ENCODE measurements at regions not wholly inside any gene's neighbourhood (a gene's known extent, or its start where the extent isn't known, plus 50 kb on each side); places are given as distances from the start of the nearest gene placed in this dataset.

GRCh38 chr2:128640166-128640844, 321.6 kb upstream of the HS6ST1 start:
- DNase-seq: no peak

GRCh38 chr2:128640845-128641360, 322.2 kb upstream of the HS6ST1 start:
- no peak for DNase-seq

GRCh38 chr2:128641421-128642080, 322.9 kb upstream of the HS6ST1 start:
- DNase-seq: no peak

DNA sequence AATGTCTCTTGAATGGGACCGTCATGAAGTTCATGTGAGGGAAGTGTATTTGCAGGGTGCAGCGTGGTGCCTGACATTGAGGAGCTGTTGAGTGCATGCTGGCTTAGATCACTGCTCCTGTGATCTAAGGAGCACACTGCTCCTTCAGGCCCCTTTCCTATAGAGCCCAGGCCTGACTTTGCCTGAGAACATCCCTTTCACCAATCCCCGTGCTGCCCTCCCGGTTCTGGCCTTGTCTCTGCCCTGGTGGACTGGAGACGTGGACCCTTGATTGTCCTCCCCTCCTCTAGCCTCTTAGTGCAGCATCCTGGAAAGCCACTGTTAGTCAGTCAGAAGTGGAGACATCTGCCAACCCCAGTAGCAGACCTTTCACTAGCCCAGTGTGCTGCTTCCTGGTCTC, 323.6 kb upstream of the HS6ST1 start:
- DNase-seq: no peak

- DNase-seq: no peak
Observed at GRCh38 chr2:128642821-128643220, 324.2 kb upstream of the HS6ST1 start.

- no peak for DNase-seq
Observed at GRCh38 chr2:128643221-128644065, 324.8 kb upstream of the HS6ST1 start.

DNA sequence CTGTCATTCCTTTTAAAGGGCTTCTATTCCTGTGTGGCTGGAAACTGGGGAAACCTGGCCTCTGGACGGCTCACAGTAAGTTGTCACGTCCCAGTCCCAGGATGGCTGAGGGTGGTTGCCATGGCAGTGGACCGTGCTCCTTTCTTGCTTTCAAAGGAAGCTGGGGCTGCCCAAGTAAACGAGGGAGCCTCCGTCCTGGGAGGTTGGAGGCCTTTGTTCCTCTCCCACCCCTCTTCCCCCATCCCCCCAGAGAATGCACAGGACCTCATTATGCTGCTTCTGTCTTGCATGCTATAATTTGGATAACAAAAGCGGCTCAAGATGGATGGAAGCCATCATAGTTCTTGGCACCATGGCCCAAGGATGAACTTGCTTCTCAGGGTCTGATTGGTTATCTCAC, 325.5 kb upstream of the HS6ST1 start:
- DNase-seq: no peak

GRCh38 chr2:128644718-128645256, 326.1 kb upstream of the HS6ST1 start:
- no peak for DNase-seq

DNA sequence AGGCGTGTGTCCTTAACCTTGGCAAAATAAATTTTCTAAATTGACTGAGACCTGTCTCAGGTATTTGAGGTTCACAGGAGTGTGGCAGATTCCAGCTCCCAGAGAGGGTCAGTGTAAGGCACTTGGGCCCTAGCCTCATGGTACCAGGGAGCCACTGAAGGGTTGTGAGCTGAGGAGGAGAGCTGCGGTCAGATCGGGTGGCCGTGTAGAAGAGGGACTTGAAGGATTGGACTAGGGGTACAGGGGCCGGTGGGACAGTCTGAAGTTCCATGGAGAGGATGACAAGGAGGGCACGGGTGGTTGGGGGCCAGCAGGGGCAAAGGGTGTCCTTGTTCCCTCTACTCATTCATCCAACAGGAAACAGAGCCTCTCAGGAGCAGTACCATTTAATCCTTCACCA, 327.0 kb upstream of the HS6ST1 start:
- no peak for DNase-seq

DNA sequence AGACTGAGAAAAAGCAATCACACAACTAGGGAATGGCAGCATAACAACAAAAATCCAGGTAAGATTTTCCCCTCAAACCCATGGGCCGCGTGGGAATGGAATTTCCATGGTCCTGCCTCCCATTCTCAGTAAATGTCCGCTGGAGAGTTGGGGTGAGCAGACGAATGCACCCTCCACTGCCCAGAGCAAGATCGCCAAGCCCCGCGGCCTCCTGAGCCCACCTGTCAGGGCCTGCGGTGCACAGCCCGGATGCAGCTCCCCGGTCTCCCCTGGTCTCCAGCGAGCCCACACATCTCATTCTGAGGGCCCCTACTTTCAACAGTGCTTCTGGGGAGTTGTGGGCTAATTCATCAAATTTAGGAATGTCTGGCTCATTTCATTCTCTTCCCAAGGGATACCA, 327.4 kb upstream of the HS6ST1 start:
- no peak for DNase-seq

- no peak for DNase-seq
Observed at GRCh38 chr2:128646691-128647090, 328.0 kb upstream of the HS6ST1 start.

DNA sequence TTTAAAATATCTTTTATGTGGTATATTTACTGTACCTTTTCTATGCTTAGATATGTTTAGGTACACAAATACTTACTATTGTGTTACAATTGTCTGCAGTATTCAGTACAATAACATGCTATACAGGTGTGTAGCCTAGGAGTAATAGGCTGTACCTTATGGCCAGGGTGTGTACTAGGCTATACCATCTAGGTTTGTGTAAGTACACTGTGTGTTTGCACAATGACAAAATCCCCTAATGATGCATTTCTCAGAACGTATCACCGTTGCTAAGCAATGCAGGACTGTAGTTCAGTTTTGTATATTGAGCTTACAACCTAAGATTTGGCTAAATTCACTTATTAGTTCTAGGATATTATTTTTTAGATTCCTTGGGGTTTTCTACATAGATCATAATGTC, 332.3 kb upstream of the HS6ST1 start:
- no peak for DNase-seq

DNA sequence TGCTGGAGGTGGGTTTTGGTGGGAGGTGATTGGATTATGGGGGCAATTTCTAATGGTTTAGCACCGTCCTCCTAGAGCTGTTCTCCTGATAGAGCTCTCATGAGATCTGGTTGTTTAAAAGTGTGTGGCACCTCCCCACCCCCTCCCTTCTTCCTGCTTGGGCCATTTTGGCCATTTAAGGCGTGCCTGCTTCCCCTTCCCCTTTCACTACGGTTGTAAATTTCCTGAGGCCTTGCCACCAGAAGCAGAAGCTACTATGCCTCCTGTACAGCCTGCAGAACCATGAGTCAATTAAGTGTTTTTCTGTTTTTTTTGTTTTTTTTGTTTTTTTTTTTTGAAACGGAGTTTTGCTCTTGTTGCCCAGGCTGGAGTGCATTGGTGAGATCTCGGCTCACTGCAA, 335.7 kb upstream of the HS6ST1 start:
- DNase-seq: no peak

- DNase-seq: no peak
Observed at GRCh38 chr2:128660836-128661235, 342.2 kb upstream of the HS6ST1 start.

- no peak for DNase-seq
Observed at GRCh38 chr2:128661311-128661710, 342.6 kb upstream of the HS6ST1 start.

DNA sequence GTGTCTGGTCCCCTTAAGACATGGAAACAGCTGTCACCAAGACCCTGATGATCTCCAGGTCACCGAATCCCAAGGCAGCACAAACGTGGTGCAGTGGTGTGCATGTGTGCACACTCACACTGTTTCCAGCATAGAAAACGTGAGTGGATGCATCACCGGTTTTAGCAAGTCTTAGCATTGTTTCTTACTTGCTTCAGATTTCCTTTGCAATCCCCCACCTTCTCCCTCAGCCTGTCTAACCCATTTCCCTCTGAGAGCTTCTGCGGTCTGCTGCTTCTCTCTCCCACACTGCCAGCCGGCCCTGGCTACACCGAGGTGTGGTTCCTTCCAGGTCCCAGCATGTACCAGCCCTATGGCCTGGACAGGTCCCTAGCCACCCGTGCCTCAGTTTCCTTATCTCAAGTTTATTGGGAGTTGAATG, 343.4 kb upstream of the HS6ST1 start:
- no peak for DNase-seq

DNA sequence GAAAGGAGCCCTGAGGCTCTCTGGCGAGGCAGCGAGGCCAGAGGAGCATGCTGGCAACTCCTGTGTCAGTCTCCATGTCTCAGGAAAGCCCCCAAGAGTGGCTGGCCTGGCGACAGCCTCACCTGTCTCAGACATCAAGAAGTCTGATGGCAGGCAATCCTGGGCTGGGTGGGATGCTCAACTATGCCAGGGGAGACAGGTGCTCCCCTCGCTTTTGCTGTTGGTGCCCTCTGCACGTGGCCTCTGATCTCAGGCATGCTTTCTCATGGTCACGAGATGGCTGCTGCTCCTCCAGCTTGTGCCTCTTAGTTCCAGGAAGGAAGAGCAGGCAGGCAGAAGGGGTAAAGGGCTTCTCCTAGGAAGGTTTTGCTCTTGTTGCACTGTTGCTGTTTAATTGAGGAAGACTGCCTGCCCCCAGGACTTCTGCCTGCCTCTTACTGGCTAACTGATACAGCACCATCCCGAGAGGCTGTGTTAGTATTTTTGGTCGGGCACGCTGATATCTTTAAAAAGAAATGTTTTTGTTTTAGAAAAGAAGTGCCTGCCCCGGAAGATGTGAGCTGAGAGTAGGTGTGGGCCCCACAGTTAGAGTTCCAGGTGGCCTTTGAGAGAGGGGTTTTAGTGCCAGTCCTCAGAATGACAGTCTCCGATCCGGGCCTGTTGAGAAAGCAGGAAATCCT, 344.8 kb upstream of the HS6ST1 start:
- no peak for DNase-seq

DNA sequence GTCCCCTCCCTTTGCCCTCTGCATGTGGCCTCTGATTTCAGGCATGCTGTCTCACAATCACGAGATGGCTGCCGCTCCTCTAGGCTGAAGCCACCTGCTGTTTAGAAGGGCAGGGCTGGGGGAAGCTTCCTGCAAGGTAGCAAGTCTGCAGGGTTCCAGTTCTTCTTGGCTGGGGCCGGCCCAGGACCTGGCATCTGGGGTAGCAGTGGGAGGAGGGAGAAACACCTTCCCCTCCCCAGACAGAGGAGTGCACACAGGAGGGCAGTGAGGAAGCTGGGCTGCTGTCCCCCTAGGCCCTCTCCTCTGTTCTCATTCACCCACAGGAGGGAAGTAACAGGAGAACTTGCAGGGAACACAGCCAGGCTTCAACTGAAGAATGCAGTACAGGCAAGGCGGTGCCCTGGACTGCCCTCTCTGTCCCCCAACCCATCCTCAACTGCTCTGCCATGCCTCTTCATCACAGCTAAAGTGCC, 345.9 kb upstream of the HS6ST1 start:
- DNase-seq: no peak

GRCh38 chr2:128665113-128665512, 346.4 kb upstream of the HS6ST1 start:
- no peak for DNase-seq

GRCh38 chr2:128666596-128666995, 347.9 kb upstream of the HS6ST1 start:
- DNase-seq: no peak

- DNase-seq: no peak
Observed at GRCh38 chr2:128667391-128667790, 348.7 kb upstream of the HS6ST1 start.

GRCh38 chr2:128668946-128669345, 350.3 kb upstream of the HS6ST1 start:
- no peak for DNase-seq

GRCh38 chr2:128670066-128670465, 351.4 kb upstream of the HS6ST1 start:
- DNase-seq: no peak

Data from left hindlimb (tissue), 1 donor.